ENCODE measurements at regions not wholly inside any gene's neighbourhood (a gene's known extent, or its start where the extent isn't known, plus 50 kb on each side); places are given as distances from the start of the nearest gene placed in this dataset.

DNA sequence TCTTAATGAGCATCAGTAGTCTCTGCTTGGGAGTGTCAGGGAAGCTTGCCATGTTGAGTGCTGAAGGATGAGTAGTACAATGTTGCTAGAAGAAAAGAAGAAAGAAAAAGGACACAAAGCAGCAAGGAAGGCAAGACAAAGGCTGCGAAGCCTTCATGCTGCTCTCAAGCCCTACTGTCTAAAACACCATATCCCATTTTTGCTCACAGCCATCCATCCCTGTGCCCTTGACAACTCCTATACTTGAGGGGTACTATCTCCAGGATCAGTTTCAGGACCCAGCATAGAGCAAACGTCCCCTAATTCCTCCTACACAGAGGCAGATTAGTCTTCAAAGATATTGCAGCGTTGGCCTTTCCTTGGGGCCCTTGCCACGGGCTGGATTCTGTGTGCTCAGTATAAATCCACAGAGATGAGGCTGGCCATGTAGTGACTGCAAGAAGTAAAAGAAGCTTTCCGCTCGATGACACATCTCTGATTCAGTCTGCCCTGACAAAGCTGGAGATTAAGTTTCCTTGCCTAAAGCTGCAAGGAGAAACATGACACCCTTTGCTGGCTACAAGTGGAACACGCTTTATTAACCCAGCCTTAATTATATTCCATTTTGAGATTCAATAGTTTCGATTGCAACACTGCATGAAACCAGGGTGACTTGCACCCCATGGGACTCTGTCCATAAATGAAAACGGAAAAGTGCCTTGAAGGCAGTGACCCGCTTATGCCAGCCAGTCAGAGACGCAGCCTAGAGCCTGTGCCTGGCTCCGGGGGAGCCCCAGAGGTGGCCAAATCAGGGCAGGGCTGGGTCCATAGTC, 304.6 kb downstream of the ACTL7B start:
- TF ChIP-seq, protein P1, sequence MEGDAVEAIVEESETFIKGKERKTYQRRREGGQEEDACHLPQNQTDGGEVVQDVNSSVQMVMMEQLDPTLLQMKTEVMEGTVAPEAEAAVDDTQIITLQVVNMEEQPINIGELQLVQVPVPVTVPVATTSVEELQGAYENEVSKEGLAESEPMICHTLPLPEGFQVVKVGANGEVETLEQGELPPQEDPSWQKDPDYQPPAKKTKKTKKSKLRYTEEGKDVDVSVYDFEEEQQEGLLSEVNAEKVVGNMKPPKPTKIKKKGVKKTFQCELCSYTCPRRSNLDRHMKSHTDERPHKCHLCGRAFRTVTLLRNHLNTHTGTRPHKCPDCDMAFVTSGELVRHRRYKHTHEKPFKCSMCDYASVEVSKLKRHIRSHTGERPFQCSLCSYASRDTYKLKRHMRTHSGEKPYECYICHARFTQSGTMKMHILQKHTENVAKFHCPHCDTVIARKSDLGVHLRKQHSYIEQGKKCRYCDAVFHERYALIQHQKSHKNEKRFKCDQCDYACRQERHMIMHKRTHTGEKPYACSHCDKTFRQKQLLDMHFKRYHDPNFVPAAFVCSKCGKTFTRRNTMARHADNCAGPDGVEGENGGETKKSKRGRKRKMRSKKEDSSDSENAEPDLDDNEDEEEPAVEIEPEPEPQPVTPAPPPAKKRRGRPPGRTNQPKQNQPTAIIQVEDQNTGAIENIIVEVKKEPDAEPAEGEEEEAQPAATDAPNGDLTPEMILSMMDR (IDR thresholded peaks at IDR 0.05): no peak

DNA sequence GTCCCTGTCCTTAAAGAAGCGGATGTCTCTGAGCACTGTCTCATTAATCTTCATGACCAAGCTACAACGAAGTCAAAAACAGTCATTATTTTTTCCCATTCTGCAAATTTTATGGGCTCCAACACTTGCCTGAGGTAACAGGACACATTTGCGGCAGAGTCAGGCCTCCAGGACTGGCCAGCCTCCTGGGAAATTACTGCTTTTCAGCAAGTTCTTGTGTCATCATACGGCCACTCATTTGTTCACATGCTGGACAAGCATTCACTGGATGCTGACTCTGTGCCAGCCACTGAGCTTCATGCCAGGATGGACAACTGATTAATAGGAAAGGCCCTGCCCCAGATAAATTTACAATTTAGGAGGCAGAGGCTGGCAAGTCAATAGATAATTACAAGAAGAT, 305.7 kb downstream of the ACTL7B start:
- TF ChIP-seq, protein P1 (IDR thresholded peaks at IDR 0.05): no peak

DNA sequence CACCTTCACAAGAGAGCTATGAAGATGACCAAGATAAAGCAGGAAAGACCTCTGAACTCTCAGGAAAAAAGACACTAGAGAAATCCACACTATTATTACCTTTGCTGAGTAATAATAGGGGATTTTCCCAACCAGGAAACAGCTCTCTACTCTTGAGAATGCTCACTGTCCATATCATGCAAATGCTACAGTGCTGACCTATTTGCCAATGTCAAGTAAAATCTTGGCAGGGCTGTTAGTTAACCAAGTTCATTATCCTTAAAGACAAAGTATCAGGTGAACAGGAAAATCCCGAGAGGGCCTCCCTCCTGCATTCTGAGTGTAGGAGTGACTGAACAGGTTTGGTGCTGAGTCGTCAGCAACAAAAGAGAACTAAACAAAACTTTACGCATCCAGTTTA, 306.6 kb downstream of the ACTL7B start:
- TF ChIP-seq, protein P1 (IDR thresholded peaks at IDR 0.05): no peak

DNA sequence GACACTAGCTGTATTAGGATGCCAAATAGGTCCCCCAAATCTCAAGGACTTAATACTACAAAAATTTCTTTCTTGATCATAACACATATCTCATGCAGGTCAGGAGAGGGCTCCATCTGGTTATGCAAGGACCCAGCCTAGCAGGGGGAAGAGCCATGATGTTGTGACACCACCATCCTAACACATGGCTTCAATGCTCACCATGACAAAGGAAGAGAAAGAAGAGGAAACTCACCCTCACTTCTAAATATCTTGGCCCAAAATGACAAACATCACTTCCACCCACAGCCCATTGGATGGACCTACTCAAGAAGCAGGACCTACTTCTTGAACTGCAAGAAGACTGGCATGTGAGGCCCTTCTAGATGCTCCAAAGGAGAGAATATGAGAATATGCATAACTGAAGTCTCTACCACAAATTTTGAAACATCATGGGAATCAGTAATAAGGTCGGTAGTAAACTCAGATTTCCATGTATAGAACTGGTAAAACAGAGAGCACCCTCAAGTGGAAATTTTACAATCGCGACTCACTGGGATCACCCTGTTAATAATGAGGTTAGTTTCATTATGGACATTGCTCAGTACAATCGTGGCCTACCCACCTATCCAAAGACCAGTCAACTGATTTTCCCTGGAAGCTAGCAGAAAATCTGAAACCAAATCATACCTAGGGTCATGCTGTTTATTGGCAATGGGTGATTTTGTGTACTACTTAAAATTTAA, 308.2 kb downstream of the ACTL7B start:
- TF ChIP-seq, protein P1 (IDR thresholded peaks at IDR 0.05): no peak

DNA sequence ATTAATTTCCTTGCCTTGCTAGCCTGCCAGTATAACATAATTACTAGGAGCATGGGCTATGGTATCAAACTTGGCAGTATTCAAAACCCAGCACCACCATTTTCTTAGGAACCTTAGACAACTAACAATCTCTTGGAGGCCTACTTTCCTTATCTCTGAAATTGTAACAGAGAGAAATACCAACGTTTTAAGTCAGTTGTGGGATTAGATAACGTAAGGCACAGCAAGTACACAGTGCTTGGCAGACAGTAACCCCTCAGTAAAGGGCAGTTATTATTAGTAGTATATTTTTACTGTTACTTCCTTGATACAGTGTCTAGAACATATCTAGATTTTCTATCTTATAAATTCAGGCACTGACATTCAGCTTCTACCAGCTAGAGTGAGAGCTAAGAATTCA, 309.6 kb downstream of the ACTL7B start:
- TF ChIP-seq, protein P1 (IDR thresholded peaks at IDR 0.05): no peak

DNA sequence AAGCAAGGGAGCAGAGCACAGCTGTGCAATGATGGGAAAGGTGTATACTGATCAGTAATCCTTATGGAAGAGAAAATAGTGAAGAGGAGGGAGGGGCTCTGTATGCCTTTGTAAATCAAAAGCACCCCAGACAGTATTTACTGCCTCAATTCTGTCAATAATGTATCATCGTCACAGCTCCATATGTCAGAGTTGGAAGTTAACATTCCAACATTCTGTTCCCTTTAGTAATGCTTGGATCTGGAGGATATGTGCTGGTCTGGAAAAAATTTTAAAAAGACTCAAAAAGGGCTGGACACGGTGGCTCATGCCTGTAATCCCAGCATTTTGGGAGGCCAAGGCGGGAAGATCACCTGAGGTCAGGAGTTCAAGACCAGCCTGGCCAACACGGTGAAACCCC, 310.4 kb downstream of the ACTL7B start:
- TF ChIP-seq, protein P1 (IDR thresholded peaks at IDR 0.05): no peak

DNA sequence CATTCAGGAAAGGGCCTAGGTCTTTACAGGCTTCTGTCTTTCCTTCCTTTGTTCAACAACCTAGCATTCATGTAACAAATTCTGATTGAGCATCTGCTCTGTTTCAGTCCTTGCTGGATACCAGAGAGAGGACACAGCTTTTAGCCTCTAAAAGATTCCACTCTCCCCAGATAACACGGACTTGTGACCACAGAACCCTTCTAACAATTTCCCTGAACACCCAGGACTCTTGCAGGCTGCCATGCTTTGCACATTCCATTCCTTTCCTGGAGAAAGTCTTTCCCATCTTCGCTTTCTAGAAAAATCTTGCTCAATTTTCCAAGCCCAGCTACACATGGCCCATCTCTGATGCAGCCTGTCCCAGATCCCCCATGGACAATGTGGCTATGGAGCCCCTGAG, 310.9 kb downstream of the ACTL7B start:
- TF ChIP-seq, protein P1 (IDR thresholded peaks at IDR 0.05): no peak

Data from LNCAP (cell line).